ENCODE measurements at regions not wholly inside any gene's neighbourhood (a gene's known extent, or its start where the extent isn't known, plus 50 kb on each side); places are given as distances from the start of the nearest gene placed in this dataset.
"Not testable (repeated sequence)": the region's sequence is repeated elsewhere in the genome, so short reads cannot be mapped to it uniquely, and the experiment has no call there.

DNA sequence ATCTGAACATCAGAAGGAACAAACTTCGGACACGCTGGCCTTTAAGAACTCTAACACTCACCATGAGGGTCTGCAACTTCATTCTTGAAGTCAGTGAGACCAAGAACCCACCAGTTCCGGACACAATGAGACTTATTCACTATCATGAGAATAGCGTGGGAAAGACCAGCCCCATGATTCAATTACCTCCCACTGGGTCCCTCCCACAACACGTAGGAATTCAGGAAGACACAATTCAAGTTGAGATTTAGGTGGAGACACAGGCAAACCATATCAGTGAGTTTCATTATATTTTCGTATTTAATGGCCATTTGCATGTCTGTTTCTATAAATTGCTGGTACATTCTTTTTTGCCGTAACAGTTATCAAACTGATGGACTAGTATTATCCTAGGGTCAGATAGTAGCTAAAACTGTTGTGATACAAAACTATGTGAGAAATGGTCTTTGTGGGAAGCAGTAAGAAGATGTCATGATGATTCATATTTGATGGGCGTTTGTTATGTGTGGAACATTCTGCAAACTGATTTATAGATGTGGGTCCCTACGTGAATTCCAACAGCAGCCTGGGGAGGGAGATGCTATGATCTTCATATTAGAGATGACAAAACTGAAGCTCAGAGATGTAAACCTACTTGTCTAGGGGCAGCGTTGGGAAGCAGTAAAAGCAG lies 282.4 kb upstream of the TMEM132C start:
- peak; percentile 76 for DNase-seq (ENCODE audit: low read depth)

DNA sequence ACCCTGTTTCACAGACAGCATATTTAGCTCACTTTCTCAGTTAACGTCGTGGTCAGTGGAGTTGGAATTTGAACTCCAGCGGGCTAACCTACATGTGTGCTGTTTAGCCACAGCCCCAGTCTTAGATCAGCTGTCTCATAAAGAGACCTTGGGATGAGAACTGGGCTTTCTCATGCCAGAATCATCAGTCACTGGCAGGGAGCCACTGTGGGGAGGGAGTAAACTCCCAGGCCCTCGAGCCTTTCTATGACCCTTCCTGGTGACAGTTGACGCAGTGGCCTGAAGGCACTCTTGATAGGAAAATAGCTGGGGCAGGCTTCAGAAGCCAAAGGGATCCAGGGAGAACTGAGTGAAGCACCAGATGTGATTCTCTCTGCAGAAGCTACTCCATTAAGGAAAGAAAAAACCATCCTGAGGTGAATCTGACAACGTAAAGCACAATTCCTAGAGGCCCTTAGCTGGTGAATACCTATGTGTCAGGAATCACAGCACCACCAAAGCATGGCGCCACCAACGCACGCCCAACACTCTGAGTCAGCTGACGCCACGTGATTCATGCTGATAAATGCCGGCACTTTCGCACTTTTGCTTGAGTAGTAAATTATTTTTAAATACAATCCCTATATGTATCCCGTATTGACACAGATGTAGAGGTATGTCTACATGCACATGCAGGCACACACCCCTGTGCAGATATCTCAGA lies 279.6 kb upstream of the TMEM132C start:
- peak; percentile 94 for DNase-seq (ENCODE audit: low read depth)

DNA sequence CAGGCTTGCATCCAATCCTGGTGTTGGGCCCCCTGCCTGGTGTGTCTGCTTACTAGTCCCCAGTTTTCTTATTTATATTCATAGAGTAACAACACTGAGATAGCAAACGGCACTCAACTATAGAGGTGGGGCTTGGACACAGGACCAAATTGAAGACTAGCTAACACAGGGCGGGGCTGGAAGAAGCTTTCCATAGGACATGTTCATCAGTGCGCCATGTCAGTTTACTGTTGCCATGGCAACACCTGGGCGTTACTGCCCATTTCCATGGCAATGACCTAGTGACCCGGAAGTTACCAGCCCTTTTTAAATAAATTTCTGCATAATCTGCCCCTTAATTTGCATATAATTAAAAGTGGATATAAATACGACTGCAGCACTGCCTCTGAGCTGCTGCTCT lies 275.5 kb upstream of the TMEM132C start:
- peak; percentile 56 for DNase-seq (ENCODE audit: low read depth)

DNA sequence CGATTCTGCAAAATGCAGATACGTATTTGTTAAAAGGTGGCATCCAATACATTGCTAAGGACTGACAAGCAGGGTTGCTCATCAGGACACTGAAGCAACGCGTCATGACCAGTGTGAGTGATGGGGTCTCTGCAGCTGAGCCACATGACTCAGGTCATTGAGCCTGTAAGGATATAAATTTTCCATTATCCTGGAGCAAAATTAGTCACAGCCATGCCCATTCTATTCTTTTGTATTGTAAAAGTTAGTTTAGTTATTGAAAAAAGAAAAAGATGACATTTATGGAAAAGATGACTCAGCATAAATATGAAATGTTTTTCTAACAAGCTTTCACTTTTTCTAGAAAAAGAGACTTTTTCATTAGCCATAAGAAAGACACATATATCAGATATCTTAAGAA lies 268.0 kb upstream of the TMEM132C start:
- DNase-seq (ENCODE audit: low read depth), result peak; percentile 77

DNA sequence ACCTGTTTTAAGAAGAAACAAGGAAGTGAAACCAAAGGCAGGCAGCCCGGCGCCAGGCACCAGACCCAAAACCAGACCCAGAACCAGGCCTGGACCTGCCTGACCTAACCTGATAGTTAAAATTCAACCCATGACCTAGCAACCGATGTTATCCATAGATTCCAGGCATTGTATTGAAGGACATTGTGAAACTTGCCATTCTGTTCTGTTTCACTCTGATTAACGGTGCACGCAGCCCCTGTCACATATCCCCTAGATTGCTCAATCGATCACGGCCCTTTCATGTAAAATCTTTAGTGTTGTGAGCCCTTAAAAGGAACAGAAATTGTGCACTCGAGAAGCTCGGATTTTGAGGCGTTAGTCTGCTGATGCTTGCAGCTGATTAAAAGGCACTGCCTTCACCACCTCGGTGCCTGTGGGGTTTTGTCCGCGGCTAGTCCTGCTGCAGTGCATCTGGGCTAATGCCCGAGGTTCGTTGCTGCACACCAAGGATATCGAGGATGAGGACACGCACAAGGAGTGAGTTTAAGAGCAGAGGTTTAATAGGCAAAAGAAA lies 262.5 kb upstream of the TMEM132C start:
- DNase-seq (ENCODE audit: low read depth), result no peak

DNA sequence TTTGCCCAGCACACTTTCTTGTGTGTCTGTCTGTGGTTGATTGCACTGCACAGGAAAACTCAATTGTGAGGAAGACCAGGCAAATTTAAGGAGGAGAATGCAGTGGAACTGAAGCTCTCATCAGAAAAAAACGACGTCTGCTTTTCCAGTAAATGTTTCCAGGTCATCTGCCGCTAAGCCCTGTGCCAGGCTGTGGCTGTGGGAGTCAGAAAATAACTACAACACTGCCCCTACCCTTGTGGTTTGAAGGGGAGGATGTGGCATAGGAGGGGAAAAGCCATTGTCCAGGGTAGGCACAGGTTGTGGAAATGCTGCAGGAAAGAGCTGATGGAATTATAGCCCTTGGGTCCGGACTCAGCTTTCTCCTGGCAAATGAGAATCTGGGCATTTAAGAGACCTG lies 259.7 kb upstream of the TMEM132C start:
- DNase-seq (ENCODE audit: low read depth), result peak; percentile 56

DNA sequence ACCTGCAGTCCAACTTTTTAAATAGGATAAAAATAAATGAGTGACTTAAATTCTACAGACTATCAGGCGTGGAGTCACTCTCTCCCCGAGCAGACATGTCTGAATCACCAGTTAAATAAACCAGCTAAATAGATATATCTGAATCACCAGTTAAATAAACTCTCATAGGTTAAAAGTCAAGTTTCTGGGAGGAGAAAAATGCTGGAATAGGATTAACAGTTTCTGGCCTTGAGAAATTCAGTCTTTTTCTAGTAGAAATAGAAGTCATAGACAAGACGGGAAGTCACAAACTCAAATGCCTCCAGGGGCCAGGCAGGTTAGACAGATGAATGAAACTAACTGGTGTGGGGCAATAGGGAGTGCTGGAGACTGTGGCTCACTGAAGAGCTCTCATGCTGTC lies 258.6 kb upstream of the TMEM132C start:
- DNase-seq (ENCODE audit: low read depth), result peak; percentile 84

DNA sequence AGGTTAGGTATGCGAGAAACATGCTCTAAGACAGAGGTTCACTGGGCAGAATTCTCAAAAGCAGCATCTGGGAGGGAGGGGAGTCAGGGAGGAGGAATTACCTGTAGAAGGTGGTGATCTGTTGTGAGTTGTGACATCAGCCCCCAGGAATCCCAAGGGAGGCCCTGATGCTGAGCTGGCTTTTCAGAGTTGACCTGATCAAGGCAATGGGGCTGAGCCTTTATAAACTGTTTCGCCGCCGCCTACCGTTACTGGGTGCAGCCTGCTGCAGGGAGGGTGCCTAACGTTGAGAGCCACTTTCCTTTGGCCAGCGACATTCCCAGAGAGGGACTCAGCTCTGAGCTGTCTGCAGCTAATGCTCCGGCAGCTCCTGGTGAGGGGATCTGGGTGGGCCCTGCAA lies 257.9 kb upstream of the TMEM132C start:
- DNase-seq (ENCODE audit: low read depth), result no peak

DNA sequence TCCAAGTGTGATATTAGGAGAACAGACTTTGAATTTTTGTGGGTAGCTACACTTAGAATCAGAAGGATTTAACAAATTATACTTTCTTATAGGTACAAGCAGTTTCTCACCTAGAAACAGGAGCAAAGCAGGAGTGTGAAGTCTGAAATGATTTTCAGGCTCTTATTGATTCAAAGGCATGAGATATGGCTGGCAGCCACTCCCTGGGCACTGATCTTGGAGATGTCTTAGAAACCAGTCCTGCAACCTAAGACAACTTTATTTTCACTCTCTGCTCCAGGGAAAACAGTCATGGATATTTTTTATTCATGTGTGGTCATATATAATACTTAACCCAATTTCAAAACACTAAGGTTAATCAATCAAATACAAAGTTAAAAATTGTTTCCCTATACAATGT lies 254.9 kb upstream of the TMEM132C start:
- DNase-seq (ENCODE audit: low read depth), result no peak

DNA sequence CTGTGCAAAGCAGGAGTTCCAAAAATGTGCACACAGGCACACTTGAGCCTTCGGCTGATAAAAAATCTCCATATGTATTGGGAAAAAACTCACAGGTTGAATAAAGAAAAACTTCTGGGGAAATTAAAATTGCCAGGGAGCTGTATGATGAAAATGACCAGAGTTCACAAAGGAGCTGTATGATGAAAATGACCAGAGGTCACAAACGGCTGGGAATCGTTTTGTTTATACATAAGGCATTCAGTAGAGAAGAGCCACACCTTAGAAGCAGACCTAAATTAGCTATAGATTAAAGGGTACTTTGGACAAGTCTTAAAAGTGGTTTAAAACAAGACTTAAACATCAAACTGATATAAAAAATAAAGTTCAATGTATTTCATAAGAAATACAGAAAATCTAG lies 251.7 kb upstream of the TMEM132C start:
- DNase-seq (ENCODE audit: low read depth), result no peak

DNA sequence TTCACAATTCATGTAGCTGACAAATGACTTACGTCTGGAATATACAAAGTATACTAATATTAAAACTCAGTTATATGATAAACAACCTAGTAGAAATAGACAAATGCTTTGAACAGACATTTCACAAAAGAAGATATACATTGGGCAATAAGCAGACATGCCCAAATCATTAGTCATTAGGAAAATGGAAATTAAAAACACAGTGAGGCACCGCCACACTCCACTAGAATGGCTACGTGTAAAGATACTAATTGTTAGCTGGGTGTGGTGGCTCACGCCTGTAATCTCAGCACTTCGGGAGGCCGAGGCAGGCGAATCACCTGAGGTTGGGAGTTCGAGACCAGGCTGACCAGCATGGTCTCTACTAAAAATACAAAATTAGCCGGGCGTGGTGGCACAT lies 248.9 kb upstream of the TMEM132C start:
- DNase-seq (ENCODE audit: low read depth), result no peak

DNA sequence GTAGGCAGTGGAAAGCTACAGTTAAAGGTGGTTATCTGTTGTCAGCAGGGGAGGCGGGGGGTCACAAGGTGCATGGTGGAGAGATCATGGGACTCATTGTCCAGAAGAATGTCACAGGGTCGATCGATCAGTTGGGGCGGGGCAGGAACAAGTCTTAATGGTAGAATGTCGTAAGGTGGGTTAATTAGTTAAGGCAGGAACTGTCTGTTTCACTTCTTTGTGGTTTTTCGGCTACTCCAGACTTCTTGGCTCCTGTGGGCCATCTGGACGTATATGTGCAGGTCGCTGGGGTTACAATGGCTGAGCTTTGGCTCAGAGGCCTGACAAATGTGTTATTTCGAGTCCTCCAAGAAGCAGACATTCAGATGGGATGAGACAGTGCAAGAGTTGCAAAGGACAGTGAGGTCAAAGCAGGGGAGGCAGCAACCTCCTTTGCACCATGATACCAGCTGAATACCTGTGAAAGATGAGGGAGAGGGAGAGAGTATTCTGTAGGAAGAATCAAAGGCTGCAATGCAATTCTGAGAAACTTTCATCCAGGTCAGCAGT lies 246.9 kb upstream of the TMEM132C start:
- no peak for DNase-seq (ENCODE audit: low read depth)

DNA sequence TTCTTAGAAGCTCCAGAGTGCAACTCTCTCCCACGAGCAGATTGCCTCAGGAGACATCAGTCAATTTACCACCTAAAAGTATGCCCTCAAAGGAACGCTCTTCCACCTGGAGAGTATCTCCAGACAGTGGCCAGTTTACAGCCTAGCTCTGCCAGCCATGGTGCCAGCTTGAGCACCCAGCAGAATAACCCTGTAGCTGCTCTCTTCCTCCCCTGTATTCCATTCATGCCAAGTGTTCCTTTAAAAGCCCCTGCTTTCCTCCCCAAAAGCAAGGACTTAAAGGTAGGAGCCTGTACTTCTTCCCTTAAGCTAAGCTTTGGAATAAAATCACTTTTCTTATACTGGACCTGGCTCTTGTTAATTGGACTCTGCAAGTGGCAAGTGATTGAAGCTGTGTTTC lies 245.4 kb upstream of the TMEM132C start:
- no peak for DNase-seq (ENCODE audit: low read depth)

DNA sequence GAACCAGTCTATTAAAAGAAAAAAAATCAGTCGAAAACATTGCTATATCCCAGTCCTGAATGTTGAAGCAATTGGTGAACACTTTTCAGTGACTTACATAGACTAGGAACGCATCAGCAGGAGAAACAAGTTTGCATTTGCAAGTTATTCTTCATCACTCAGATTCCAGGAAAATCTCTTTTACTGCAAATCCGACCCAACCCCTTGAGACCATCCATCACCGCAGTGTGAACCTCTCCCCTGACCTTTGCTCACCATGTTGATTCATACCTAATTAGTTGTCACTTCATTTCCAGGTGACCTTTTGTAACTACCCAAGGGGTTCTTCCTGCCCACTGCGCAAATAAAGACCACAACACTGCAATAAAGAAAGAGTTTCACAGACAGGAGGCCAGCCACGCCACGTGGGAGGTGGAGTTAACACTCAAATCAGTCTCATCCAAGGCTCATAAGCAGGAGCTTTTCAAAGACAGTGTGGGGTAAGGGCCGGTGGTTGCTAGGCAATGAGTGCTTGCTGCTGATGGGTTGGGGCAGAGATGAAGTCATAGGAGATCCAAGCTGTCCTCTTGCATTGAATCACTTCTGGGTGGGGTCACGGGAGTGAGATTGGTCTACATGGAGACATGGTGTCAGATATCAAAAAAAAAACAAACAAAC lies 241.3 kb upstream of the TMEM132C start:
- DNase-seq (ENCODE audit: low read depth), result peak; percentile 41

DNA sequence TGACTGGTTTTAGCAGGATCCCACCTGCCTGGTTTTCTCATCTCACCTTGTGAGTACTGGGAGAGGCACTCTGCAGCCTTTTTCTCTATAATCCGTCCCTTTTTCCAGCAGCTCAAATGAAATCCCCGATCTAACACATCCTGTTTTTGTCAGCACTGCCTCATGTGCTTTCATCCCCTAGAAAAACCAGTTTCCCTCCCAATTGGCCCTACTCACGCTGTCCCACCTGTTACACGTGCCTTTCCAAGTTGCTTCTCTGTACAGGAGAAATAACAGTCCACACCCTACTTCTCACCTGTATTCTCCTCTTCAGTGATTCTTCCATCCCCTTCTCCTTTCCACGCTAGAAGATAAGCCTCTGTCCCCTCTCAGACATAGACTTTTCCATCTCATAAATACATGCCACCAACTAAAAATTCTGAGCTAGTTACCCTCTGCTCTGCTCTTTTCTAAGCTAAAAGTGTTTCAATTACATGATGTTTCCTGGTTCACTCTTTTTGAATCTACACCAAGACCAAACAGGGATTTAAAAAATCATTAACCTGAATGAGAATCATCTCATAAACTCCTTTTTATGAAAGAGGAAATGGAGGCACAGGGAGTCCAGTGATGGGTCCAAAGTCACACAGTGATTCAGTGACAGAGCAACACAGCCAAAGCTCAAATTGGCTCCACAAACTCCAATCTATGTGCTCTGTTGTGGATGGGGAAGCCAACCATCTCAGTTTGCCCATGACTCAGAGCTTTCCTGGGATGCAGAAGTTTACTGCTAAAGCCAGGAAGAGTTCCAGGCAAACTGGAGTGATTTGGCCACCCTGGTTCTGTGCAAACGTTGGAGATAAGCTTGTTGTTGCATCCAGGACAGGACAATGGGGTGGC lies 240.0 kb upstream of the TMEM132C start:
- no peak for DNase-seq (ENCODE audit: low read depth)

DNA sequence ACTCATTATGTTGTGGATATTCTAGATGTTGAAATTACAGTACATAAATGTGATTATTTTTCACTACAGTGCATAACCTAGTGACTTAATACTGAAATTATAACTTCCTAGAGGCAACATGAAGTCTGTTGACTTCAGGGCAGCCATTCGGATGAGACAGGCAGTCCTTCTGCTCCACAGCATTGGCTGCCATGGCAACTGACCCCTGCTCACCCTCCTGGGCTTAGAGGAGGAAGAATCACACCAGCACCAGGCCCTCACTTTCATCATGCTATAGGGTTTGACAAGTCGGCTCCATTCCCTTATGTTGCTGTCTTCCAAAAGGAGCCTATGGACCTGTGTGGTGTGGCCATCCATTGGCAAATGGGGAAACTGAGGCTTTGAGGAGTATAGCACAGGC lies 233.5 kb upstream of the TMEM132C start:
- no peak for DNase-seq (ENCODE audit: low read depth)

DNA sequence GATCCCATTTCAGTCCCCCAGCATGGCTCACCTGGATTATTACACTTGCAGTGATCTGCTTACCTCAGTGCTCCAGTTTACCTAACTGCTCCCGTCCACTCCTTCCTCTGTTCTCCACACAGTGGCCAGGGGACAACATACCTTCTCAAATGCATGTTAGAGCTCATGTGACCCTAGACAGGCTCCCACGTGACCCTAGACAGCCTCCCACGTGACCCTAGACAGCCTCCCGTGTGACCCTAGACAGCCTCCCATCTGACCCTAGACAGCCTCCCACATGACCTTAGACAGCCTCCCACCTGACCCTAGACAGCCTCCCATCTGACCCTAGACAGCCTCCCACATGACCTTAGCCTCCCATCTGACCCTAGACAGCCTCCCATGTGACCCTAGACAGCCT lies 226.0 kb upstream of the TMEM132C start:
- DNase-seq (ENCODE audit: low read depth), result no peak

DNA sequence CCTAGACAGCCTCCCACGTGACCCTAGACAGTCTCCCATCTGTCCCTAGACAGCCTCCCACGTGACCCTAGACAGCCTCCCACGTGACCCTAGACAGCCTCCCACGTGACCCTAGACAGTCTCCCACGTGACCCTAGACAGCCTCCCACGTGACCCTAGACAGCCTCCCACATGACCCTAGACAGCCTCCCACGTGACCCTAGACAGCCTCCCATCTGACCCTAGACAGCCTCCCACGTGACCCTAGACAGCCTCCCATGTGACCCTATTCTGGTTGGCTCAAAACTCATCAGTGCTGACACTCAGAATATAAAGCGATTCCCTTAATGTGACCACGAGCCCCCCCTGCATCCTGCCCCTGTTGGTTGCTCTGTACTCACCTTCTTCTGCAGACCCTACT lies 224.7 kb upstream of the TMEM132C start:
- not testable (repeated sequence) for DNase-seq (ENCODE audit: low read depth)

DNA sequence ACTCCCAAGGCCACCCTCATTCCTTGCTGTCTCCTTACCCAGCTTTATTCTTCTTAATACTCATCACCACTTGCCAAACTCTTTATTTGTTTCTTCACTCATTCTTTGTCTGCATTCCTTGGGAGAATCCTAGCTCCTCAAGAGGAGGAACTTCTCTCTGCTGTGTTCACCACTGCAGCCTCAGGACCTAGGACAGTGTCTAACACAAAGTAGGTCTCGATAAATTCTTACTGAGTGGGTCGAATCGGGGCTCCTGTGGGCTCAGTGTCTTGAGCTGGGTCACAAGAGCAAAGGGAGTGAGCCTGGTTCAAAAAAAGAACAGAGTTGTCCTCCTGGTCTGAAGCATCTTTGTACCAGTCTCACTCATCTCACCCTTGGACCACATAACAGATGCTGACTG lies 224.1 kb upstream of the TMEM132C start:
- no peak for DNase-seq (ENCODE audit: low read depth)

DNA sequence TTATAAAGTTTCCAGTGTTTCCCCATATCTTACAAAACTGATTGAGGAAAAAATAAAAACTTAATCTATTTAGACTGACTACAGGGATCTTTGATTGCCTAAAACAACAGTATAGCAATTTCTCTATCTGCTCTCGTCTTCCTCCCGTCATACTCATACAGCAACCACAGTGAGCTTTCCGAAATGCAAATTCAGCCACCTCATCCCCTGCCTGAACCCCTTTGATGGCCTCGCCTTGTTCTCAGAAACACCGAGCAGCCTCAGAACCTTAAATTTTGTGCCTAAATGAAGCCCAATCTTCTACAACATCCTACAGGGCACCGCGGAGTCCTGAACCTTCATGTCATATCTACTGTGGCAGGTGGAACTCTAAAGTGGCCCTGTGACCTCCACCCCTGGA lies 223.7 kb upstream of the TMEM132C start:
- DNase-seq (ENCODE audit: low read depth), result no peak

DNA sequence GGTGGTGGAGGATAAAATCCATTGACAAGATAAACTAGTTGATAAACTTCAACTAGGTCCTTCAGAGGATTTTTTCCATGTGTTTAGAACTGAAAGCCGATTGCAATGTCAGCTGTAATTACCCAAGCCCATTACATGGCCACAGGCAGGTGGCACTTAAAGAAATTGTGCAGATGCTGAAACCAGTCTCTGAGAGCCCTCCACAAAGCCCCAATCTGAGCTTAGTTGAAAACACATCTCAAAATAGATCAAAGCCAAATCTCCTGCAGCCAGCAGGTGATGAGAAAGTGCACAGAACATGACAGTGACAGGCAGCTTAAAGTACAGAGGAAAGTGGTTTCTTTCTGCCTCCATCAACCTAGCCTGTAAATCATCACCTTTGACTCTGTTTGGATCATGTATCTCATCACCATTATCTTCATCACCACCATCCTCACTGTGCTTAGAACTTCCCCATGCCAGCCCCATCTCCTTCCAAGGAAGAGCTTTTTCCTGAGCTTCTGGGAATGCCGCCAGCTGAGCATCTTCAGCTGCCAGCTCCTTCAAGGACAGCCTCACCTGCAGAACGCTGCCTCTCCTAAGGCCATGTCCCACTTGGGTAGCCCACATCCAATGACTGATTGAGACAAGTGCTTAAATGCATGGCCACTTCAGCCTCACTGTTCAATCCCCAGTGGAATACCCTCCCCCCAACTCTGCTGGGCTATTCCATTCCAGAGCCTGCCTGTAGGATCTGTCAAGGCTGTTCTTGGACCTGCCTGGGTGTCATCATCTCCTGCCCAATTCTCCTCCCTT lies 219.5 kb upstream of the TMEM132C start:
- DNase-seq (ENCODE audit: low read depth), result no peak
